ENCODE measurements at regions not wholly inside any gene's neighbourhood (a gene's known extent, or its start where the extent isn't known, plus 50 kb on each side); places are given as distances from the start of the nearest gene placed in this dataset.

DNA sequence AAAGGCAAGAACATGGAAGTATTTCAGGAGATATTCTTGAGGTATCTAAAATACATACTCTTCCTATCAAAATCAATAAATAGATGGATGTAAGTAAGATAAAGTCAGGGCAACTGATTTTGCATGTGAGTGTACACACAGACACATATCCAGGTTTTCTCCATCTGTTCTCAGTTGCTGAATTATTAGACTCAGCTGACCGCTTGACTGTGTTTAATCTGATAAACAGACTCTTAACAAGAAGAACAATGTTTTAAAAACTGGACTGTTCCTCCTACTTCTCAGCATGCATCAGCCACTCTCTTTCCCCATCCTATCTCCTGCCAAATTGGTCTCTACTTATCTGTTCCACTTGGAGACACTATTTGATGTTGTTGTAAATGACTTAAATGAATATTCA lies 73.5 kb downstream of the GOLGA8G start:
- DNase-seq, result no peak

DNA sequence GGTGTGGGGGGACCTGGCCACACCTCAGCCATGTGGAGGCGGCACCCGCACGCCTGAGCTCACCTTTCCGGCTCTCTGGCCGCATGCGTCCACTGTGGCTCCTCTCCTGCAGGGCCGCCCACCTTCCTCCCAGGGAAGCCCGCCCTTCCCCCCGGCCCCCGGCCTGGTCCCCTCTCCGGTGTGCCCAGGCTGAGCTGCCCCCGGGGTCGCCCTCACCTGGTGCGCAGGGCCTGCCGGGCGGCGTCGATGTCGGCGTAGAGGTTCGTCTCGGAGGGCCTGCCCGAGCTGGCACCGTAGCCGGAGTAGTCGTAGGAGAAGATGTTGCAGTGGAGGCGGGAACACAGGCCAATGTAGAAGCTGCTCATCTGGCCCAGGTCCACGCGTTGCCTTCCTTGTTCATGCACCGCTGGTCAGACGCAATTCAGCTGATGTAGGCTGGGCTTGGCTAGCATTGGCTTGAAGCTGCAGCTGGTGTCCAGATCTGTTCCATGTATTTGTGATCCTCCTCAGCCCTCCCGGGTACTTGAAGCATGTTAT lies 75.3 kb downstream of the GOLGA8G start:
- peak; percentile 42 for DNase-seq

DNA sequence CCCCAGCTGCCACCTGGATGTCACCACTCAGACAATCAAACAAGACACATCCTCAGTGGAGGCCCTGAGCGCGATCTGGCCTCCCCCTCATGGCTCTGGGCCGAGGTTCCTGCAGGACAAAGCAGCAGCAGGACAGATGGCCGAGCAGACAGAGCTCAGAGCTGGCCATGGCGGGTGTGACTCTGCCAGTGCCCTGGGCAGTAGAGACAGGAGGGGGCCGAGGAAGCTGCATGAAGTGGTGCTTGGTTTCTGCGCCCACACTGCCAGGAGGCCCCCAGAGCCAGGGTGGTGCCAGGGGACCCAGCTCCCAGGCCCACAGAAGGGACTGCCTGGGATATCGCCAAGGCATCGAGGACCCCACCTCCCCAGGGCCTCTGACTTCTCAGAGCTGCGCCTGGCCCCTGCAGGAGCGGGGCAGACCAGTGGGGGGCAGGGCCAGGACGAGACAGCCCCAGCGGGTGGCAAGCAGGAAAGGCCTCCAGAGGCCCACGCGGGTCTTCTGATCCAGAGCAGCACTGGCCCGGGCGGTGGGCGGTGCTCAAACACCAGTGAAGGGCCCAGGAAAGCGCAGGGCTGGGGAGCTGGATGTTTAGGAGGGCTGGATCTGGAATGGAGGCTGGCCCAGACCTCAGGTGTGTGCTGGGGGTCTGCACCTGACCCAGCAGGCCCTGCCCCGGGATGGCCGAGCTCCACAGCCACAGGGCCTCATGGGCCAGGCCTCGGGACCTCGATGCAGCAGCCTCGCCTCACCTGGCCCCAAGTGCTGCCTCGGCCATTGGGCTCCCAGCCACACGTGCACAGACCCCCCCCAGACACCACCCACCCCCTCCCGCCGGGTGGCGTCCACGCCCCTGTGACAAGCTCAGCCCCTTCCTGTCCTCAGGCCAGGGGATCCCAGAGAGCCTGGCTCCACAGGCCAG lies 76.0 kb downstream of the GOLGA8G start:
- peak; percentile 44 for DNase-seq

DNA sequence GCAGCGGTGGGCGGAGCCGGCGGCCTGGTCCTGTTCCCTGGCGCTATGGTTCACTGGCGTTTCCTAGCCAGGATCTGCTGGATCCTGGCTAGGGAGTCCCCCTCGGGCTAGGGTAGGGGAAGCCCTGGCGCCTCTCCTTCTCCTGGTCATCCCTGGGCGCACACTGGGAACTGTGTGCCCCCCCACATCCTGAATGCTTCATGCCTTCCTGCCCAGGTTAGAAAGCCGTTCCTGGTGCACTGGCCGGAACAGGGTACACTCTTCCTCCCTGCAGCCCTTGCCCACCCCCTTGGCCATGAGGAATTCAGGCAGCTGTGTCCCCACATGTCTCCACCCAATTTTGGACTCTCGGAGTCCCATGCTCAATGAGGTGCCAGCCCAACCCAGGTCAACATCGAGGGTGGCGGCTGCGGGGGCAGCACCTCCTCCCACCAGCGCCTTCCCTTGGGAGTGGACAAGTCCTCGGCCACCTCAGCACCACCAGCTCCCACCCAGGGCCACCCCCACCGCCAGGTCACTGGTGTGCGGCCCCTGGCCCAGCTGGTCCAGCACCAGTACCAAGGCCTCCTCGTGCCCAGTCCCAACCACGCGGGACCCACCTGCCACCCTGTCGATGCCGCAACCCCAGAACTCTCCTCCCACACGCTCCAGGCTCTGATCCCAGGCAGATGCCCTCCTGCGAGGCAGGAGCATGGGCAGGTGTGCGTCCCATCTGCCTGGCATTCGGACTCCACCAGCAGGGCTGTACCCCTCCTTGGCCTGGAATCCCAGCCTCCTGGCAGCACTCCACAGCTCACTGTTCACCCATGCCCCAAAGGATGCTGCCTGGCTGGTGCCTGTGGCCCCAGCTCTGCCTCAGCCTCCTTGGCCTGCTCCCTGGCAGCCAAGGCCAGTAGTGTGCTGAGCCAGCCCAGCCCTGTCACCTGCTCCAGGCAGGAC lies 77.0 kb downstream of the GOLGA8G start:
- DNase-seq, result peak; percentile 48

DNA sequence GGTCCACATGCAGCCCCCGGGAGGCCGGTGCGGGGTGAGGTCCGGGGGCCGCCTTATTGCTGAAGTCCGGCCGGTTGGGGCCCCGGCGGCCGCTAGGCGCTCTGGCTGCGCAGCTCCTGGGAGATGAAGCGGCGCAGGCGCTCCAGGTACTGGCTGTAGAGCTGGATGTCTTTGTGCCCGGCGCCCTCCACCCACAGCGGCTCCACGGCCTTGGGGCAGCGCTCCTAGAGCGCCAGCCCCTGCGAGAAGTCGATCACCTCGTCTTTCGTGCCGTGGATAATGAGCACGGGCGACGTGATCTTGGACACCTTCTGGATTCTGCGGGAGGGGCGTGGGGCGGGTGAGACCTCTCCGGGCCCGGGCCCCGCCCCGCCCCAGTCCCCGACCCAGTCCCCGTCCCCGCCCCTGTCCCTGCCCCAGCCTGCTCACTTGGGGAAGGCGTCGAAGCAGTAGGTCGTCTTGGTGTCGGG lies 76.3 kb downstream of the GOLGA8F start:
- peak; percentile 39 for DNase-seq
